MV-4-11 (cell line): ENCODE measurements at regions not wholly inside any gene's neighbourhood (a gene's known extent, or its start where the extent isn't known, plus 50 kb on each side); places are given as distances from the start of the nearest gene placed in this dataset.

Source experiments
- DNase-seq: peaks from one replicate; lab custom pipeline; 2025; lab: John Stamatoyannopoulos, UW

- DNase-seq = no peak
Observed at GRCh38 chr2:16411788-16412187, 253.8 kb downstream of the CYRIA start.

GRCh38 chr2:16409849-16410248, 255.8 kb downstream of the CYRIA start:
- no peak for DNase-seq

- DNase-seq = no peak
Observed at GRCh38 chr2:16409006-16409390, 256.6 kb downstream of the CYRIA start.

- DNase-seq = no peak
Observed at GRCh38 chr2:16408331-16409005, 257.2 kb downstream of the CYRIA start.

GRCh38 chr2:16407358-16407757, 258.3 kb downstream of the CYRIA start:
- DNase-seq = no peak

- DNase-seq = no peak
Observed at GRCh38 chr2:16406496-16407289, 258.9 kb downstream of the CYRIA start.

- DNase-seq = no peak
Observed at GRCh38 chr2:16405551-16405950, 260.1 kb downstream of the CYRIA start.

- DNase-seq = no peak
Observed at GRCh38 chr2:16404551-16405300, 260.9 kb downstream of the CYRIA start.

GRCh38 chr2:16404146-16404545, 261.5 kb downstream of the CYRIA start:
- no peak for DNase-seq

GRCh38 chr2:16402891-16403290, 262.7 kb downstream of the CYRIA start:
- no peak for DNase-seq

- no peak for DNase-seq
Observed at GRCh38 chr2:16401761-16402300, 263.8 kb downstream of the CYRIA start.

GRCh38 chr2:16400127-16400623, 265.5 kb downstream of the CYRIA start:
- no peak for DNase-seq

- no peak for DNase-seq
Observed at GRCh38 chr2:16398486-16399043, 267.1 kb downstream of the CYRIA start.

- no peak for DNase-seq
Observed at GRCh38 chr2:16397681-16398475, 267.8 kb downstream of the CYRIA start.

GRCh38 chr2:16396986-16397385, 268.6 kb downstream of the CYRIA start:
- no peak for DNase-seq

- DNase-seq = no peak
Observed at GRCh38 chr2:16396171-16396570, 269.5 kb downstream of the CYRIA start.

- DNase-seq = no peak
Observed at GRCh38 chr2:16395601-16396000, 270.0 kb downstream of the CYRIA start.

- no peak for DNase-seq
Observed at GRCh38 chr2:16394986-16395550, 270.6 kb downstream of the CYRIA start.

- no peak for DNase-seq
Observed at GRCh38 chr2:16394072-16394985, 271.3 kb downstream of the CYRIA start.
